ENCODE measurements at regions not wholly inside any gene's neighbourhood (a gene's known extent, or its start where the extent isn't known, plus 50 kb on each side); places are given as distances from the start of the nearest gene placed in this dataset.

DNA sequence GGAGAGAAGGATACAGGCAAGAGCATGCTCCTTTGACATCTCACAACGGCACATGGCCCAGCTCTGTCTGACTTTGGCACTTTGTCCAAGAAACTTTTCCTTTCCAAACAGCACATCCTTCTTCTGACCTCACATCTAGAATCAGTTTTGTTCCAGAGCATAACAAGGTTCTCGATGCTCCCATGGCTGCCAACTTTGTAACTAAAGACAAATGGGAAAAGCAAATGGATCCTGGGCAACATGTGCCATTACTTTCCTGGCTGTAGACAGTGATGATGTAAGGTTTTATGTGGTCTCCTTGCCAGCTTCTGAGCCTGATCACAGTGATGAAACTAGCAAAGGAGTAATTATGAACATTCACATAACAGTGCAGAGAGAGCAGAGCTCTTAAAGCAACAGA, 171.8 kb upstream of the C1orf87 start:
- no peaks in the 10 kb centered on the region for H3K9me3 ChIP-seq (ENCODE audit: low read length)
- no peak for TF ChIP-seq EZH2phosphoT487 (IDR thresholded peaks at IDR 0.05; ENCODE audit: borderline replicate concordance, low read depth, low read length)
- TF ChIP-seq, protein P1, sequence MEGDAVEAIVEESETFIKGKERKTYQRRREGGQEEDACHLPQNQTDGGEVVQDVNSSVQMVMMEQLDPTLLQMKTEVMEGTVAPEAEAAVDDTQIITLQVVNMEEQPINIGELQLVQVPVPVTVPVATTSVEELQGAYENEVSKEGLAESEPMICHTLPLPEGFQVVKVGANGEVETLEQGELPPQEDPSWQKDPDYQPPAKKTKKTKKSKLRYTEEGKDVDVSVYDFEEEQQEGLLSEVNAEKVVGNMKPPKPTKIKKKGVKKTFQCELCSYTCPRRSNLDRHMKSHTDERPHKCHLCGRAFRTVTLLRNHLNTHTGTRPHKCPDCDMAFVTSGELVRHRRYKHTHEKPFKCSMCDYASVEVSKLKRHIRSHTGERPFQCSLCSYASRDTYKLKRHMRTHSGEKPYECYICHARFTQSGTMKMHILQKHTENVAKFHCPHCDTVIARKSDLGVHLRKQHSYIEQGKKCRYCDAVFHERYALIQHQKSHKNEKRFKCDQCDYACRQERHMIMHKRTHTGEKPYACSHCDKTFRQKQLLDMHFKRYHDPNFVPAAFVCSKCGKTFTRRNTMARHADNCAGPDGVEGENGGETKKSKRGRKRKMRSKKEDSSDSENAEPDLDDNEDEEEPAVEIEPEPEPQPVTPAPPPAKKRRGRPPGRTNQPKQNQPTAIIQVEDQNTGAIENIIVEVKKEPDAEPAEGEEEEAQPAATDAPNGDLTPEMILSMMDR (conservative IDR thresholded peaks at IDR 0.05; ENCODE audit: low read length) = no peak
- H3K4me1 ChIP-seq (ENCODE audit: insufficient read depth, low read length, poor library complexity, severe bottlenecking) = no peaks in the 10 kb centered on the region
- CTCF ChIA-PET (ENCODE audit: unreplicated experiment) = no interaction called here
- no peaks in the 10 kb centered on the region for H3K9me2 ChIP-seq (ENCODE audit: insufficient read depth, low read length)
- H3K4me3 ChIP-seq (ENCODE audit: low read depth, low read length, poor library complexity, severe bottlenecking) = no peak overlapping the region
- H3K79me2 ChIP-seq (ENCODE audit: insufficient read depth, low read depth, low read length) = no peaks in the 10 kb centered on the region
- H4K20me1 ChIP-seq (ENCODE audit: insufficient read depth, low read length) = no peaks in the 10 kb centered on the region
- BruUV-seq (replicated peaks) = no TSS peak
- no peak overlapping the region for H3K27ac ChIP-seq (ENCODE audit: low read depth, low read length, poor library complexity, severe bottlenecking)
- no peaks in the 10 kb centered on the region for H3K36me3 ChIP-seq (ENCODE audit: insufficient read depth, low read length)
- intact Hi-C loops (cut with micrococcal nuclease; ENCODE audit: unreplicated experiment) = no loop called here
- POLR2A ChIA-PET = no interaction called here
- no peak overlapping the region for H2AFZ ChIP-seq (ENCODE audit: low read length)
- DNase-seq (ENCODE audit: low spot score) = no peak
- no peak overlapping the region for H3K4me2 ChIP-seq (ENCODE audit: low read length)

GRCh38 chr1:60244906-60245305, 171.3 kb upstream of the C1orf87 start:
- POLR2A ChIA-PET = interaction anchor here (0.6 kb wide), 1 partner anchor 261 kb away, joined by 3 read pairs; no protein-coding TSS in a partner anchor
- no peak overlapping the region for H2AFZ ChIP-seq (ENCODE audit: low read length)
- H3K36me3 ChIP-seq (ENCODE audit: insufficient read depth, low read length) = no peaks in the 10 kb centered on the region
- no peaks in the 10 kb centered on the region for H3K79me2 ChIP-seq (ENCODE audit: insufficient read depth, low read depth, low read length)
- no peaks in the 10 kb centered on the region for H3K9me3 ChIP-seq (ENCODE audit: low read length)
- BruUV-seq (replicated peaks) = no TSS peak
- TF ChIP-seq, protein P1 (conservative IDR thresholded peaks at IDR 0.05; ENCODE audit: low read length) = no peak
- no peak for TF ChIP-seq EZH2phosphoT487 (IDR thresholded peaks at IDR 0.05; ENCODE audit: borderline replicate concordance, low read depth, low read length)
- DNase-seq (ENCODE audit: low spot score) = no peak
- H3K4me2 ChIP-seq (ENCODE audit: low read length) = no peak overlapping the region
- no peak overlapping the region for H3K27ac ChIP-seq (ENCODE audit: low read depth, low read length, poor library complexity, severe bottlenecking)
- no peak overlapping the region for H3K4me3 ChIP-seq (ENCODE audit: low read depth, low read length, poor library complexity, severe bottlenecking)
- no peaks in the 10 kb centered on the region for H4K20me1 ChIP-seq (ENCODE audit: insufficient read depth, low read length)
- H3K4me1 ChIP-seq (ENCODE audit: insufficient read depth, low read length, poor library complexity, severe bottlenecking) = no peaks in the 10 kb centered on the region
- intact Hi-C loops (cut with micrococcal nuclease; ENCODE audit: unreplicated experiment) = no loop called here
- CTCF ChIA-PET (ENCODE audit: unreplicated experiment) = no interaction called here
- no peaks in the 10 kb centered on the region for H3K9me2 ChIP-seq (ENCODE audit: insufficient read depth, low read length)

- no TSS peak for BruUV-seq (replicated peaks)
- Histone ChIP-seq H3K4me3 (ENCODE audit: low read depth, low read length, poor library complexity, severe bottlenecking) (no peak overlapping the region), H3K4me2 (ENCODE audit: low read length) (no peak overlapping the region), H3K79me2 (ENCODE audit: insufficient read depth, low read depth, low read length) (no peaks in the 10 kb centered on the region), H2AFZ (ENCODE audit: low read length) (no peak overlapping the region), H3K9me3 (ENCODE audit: low read length) (no peaks in the 10 kb centered on the region), H3K9me2 (ENCODE audit: insufficient read depth, low read length) (no peaks in the 10 kb centered on the region), H3K4me1 (ENCODE audit: insufficient read depth, low read length, poor library complexity, severe bottlenecking) (no peaks in the 10 kb centered on the region), H3K36me3 (ENCODE audit: insufficient read depth, low read length) (no peaks in the 10 kb centered on the region), H4K20me1 (ENCODE audit: insufficient read depth, low read length) (no peaks in the 10 kb centered on the region), H3K27ac (ENCODE audit: low read depth, low read length, poor library complexity, severe bottlenecking) (no peak overlapping the region)
- DNase-seq (ENCODE audit: low spot score) = no peak
- TF ChIP-seq, protein P1 (conservative IDR thresholded peaks at IDR 0.05; ENCODE audit: low read length) = no peak
- no peak for TF ChIP-seq EZH2phosphoT487 (IDR thresholded peaks at IDR 0.05; ENCODE audit: borderline replicate concordance, low read depth, low read length)
- ChIA-PET CTCF (ENCODE audit: unreplicated experiment) (no interaction called here), POLR2A (no interaction called here)
- intact Hi-C loops (cut with micrococcal nuclease; ENCODE audit: unreplicated experiment) = no loop called here
Measured at GRCh38 chr1:60235275-60235674, 161.7 kb upstream of the C1orf87 start.

All from OCI-LY7 (cell line).